Right cardiac atrium (tissue), 5 donors: ENCODE measurements at regions not wholly inside any gene's neighbourhood (a gene's known extent, or its start where the extent isn't known, plus 50 kb on each side); places are given as distances from the start of the nearest gene placed in this dataset.

Experiments
- ATAC-seq, 2 donors: fragments of 200-7000 bp; cut with Tn5 transposase; one replicate each; pipeline versions ENCODE4 v1.8.0 to v1.9.1; 2020; ENCODE audit warnings: moderate library complexity in 2 of 2, mild to moderate bottlenecking in 1 of 2
- DNase-seq, 3 donors: peaks; one replicate each; pipeline ENCODE4 v3.0.0-alpha.2; 2020
- H3K27ac ChIP-seq: one replicate; pipeline ENCODE4 v1.5.1; 2013; ENCODE audit warnings: mild to moderate bottlenecking, low read length, control low read depth, moderate library complexity
- H3K27me3 ChIP-seq: one replicate; pipeline ENCODE4 v1.6.1; 2013; ENCODE audit not compliant: control insufficient read depth, insufficient read depth
- H3K4me1 ChIP-seq: one replicate; pipeline ENCODE4 v1.6.1; 2013; ENCODE audit warnings: low read length; ENCODE audit not compliant: control insufficient read depth, insufficient read depth
- H3K4me3 ChIP-seq: one replicate; pipeline ENCODE4 v1.5.1; 2013; ENCODE audit warnings: low read length, control low read depth
- H3K9me3 ChIP-seq: one replicate; pipeline ENCODE4 v1.6.1; 2013; ENCODE audit warnings: low read length; ENCODE audit not compliant: control insufficient read depth
- WGBS: extraction: QIAGEN DNeasy Blood & Tissue Kit; methylation state at CpG from one replicate; pipeline ENCODE4 v1.1.7; 2013; 5-methylcytosine and 5-hydroxymethylcytosine counted together
- intact Hi-C, 4 donors: fragments of 100-400 bp; cut with DNase I; formaldehyde crosslinking; loops; one replicate each; pipeline versions ENCODE4 v1.11.0 to v1.14.0; 2022 to 2023
- donor health status: healthy with polysubstance abuse.
- donor health status: DM: no; HTN: yes; CAD: no.
- donor health status: DM: no; HTN: no; CAD: no.
- donor health status: DM: no; HTN: yes; CAD: no; lungs with severe emphysema.
- donor health status: DM: yes; HTN: yes; CAD: no.

DNA sequence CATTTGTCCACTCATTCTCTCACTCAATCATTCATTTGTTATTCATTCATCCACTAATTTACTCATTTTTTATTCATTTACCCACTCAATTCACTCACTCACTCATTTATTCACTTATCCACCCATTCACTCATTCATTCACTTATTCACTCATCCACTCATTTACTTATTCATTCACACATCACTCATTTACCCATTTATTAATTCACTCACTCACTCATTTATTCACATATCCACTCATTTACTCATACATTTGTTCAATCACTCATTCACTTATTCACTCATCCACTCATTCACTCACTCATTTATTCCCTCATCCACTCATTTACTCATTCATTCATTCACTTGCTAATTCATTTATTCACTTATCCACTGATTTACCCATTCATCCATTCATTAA, 129.1 kb downstream of the TTLL2 start:
- DNase-seq (no peak), ATAC-seq (no peak)
- intact Hi-C loops: no loop called here
- Histone ChIP-seq H3K27ac (no peak overlapping the region), H3K9me3 (no peaks in the 10 kb centered on the region), H3K4me1 (no peaks in the 10 kb centered on the region), H3K27me3 (no peaks in the 10 kb centered on the region), H3K4me3 (no peak overlapping the region)

DNA sequence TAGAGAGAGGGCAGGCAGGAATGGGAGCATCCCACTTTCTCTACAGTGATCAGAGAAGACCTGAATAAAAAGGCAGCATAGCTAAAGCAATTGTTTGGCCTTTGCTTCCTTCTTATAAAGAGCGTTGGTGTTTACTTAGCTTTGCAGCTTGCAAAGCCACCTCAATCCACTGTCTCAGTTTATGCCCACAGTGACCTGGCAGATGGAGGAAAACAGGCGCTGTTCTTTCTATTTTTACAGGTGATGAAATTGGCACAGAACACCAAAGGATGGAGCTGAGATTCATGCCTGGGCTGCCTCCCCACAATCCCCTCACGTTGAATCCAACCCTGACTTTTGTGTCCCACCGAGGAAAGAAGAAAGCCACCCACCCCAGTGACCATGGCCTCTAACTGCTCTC, 130.5 kb downstream of the TTLL2 start:
- Histone ChIP-seq H3K4me3 (no peak overlapping the region), H3K27ac (no peak overlapping the region), H3K27me3 (no peaks in the 10 kb centered on the region), H3K9me3 (no peaks in the 10 kb centered on the region), H3K4me1 (no peaks in the 10 kb centered on the region)
- intact Hi-C loops: no loop called here
- ATAC-seq: peak; percentile 42 to 59
- DNase-seq: no peak
- 67% methylated on average over 4 of the region's 4 CpGs for WGBS

DNA sequence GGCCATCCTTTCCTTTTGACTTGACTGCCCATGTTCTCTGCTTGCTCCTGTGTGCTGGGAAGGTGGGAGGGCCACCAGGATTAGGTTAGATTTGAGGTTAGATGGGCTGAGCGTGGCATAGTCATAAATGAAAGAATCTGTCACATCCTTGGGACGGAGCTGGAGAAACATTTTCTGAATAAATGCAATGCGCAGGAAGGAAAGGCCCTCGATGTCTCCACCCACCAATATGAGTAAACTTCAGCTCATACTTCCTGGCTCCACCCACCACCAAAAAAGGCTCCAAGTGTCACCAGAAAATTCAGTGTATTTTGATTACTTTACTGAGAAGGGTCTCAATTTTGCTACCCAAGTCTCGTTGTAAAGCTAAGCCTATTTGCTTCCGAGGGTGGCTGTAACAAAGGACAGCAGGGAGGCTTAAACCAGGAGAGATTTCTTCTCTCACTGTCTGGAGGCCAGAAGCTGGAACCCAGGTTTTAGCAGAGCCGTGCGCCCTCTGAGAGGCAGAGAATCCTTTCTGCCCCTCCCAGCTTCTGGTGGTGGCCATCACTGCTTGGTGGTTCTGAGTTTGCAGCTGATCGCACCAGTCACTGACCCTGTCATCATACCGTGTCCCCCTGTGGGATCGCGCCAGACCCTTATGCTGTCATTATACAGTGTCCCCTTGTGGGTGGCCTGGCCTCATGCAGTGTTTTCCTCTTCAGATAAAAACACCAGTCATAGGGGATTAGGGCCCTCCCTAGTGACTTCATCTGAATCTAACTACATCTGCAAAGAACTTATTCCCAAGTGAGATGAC, 137.8 kb downstream of the TTLL2 start:
- 87% methylated on average over 12 of the region's 12 CpGs for WGBS
- intact Hi-C loops: no loop called here
- DNase-seq (no peak), ATAC-seq (no peak)
- H3K4me1 ChIP-seq: no peaks in the 10 kb centered on the region
- H3K9me3 ChIP-seq: no peaks in the 10 kb centered on the region
- no peak overlapping the region for H3K27ac ChIP-seq
- no peaks in the 10 kb centered on the region for H3K27me3 ChIP-seq
- no peak overlapping the region for H3K4me3 ChIP-seq

DNA sequence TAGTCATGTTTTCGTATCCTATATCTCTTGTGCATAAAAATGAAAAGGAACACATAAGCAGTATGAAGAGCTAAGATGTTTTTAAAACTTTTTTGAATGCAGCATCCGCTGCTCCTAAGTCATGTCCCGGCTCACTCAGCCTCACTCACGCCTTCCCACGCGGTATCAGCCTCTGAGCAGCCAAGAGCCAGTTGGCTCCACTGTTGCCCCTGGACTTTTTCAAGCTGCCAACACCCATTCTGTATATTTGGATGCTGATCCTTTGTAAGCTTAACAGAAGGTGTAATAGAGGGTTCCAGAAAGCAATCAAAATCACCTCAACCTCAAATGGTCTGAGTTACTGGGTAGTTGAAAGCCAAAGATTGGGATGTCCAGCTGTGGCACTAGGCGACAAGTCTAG, 139.3 kb downstream of the TTLL2 start:
- peak in 1 of 2 donors; percentile 51 for ATAC-seq
- H3K4me1 ChIP-seq: no peaks in the 10 kb centered on the region
- no peak overlapping the region for H3K27ac ChIP-seq
- WGBS: 62% methylated on average over 7 of the region's 7 CpGs
- H3K27me3 ChIP-seq: no peaks in the 10 kb centered on the region
- H3K4me3 ChIP-seq: no peak overlapping the region
- no peak for DNase-seq
- H3K9me3 ChIP-seq: no peaks in the 10 kb centered on the region
- intact Hi-C loops: no loop called here

DNA sequence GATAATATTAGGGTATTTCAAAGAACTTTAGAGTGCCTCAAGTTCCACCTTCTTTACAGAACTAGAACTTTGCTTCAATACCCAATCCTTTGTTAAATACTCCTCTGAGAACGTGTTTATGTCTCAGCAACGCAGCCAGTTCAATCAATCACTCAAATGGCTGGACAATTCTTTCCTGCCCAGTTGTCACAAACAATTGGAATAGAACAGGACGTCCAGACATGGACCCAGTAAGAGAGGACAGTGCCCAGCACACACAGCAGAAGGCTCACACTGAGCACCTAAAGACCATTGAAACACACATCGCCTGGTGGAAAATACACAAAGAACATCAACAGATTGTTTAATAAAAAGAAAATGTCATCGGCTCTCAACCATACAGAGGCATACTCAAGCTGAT, 140.6 kb downstream of the TTLL2 start:
- Histone ChIP-seq H3K4me3 (no peak overlapping the region), H3K27ac (no peak overlapping the region), H3K27me3 (no peaks in the 10 kb centered on the region), H3K4me1 (no peaks in the 10 kb centered on the region), H3K9me3 (no peaks in the 10 kb centered on the region)
- no peak for ATAC-seq
- intact Hi-C loops: no loop called here
- 79% methylated on average over 5 of the region's 5 CpGs for WGBS
- DNase-seq: no peak

DNA sequence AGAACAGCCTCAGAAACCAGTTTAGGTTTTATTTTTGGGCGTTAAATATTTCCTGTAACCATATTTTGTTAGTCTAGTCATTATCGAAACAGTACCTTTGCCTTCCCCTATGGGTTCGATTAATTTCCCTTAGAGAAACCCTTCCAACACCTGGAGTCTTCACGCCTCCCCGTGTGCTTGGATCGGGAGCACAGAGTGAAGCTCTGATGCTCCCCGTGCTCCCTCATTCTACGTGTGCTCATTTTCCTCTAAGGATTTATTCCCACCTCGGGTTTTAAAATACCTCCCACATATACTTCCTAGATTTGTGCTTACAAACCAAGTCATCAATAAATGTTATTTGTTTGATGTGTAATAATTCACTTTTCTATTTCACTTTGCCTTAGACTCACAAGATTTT, 142.4 kb downstream of the TTLL2 start:
- Histone ChIP-seq H3K27me3 (no peaks in the 10 kb centered on the region), H3K4me1 (no peaks in the 10 kb centered on the region), H3K4me3 (no peak overlapping the region), H3K27ac (no peak overlapping the region), H3K9me3 (no peaks in the 10 kb centered on the region)
- 94% methylated on average over 9 of the region's 9 CpGs for WGBS
- DNase-seq: no peak
- intact Hi-C loops: no loop called here
- ATAC-seq: no peak

DNA sequence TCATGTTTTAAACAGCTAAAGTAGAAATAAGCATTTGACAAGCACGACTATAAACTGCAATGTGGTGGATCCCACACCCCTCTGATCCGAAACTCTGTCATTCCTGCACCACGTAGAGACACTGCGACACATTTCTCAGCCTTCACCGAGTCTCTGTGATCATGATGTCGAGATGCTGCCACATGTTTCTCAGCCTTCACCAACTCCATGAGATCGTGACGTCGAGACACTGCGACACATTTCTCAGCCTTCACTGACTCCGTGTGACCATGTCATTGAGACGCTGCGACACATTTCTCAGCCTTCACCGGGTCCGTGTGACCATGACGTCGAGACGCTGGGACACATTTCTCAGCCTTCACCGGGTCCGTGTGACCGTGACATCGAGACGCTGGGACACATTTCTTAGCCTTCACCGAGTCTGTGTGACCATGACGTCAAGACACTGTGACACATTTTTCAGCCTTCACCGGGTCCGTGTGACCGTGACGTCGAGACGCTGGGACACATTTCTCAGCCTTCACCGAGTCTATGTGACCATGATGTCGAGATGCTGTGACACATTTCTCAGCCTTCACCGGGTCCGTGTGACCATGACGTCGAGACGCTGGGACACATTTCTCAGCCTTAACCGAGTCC, 143.0 kb downstream of the TTLL2 start:
- Histone ChIP-seq H3K4me1 (no peaks in the 10 kb centered on the region), H3K27me3 (no peaks in the 10 kb centered on the region), H3K4me3 (no peak overlapping the region), H3K27ac (no peak overlapping the region), H3K9me3 (no peaks in the 10 kb centered on the region)
- ATAC-seq (no peak), DNase-seq (no peak)
- intact Hi-C loops: no loop called here
- WGBS: 96% methylated on average over 39 of the region's 39 CpGs

DNA sequence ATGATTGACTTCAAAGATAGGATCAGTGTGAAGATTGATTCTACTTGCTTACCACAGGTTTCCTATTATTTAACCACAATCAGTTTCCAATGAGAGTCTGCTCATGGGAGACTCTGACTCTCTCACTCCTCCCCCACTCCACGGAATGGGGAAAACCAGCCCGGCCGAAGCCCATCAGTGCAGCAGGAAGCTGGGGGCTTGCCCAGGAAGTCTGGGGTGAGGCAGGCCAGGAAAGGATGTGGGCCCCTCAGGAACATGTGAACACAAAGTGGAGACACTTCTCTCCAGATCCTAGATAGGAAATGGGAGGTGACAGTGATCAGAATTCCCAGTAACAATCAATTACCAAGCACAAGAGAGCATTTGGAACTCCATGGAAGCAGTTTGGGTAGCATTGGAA, 144.2 kb downstream of the TTLL2 start:
- WGBS: 32% methylated on average over 3 of the region's 3 CpGs
- Histone ChIP-seq H3K27ac (no peak overlapping the region), H3K4me3 (no peak overlapping the region), H3K9me3 (no peaks in the 10 kb centered on the region), H3K4me1 (peaks cover 2% of the 10 kb centered on the region), H3K27me3 (no peaks in the 10 kb centered on the region)
- ATAC-seq (peak in 1 of 2 donors; percentile 34), DNase-seq (no peak)
- intact Hi-C loops: no loop called here

DNA sequence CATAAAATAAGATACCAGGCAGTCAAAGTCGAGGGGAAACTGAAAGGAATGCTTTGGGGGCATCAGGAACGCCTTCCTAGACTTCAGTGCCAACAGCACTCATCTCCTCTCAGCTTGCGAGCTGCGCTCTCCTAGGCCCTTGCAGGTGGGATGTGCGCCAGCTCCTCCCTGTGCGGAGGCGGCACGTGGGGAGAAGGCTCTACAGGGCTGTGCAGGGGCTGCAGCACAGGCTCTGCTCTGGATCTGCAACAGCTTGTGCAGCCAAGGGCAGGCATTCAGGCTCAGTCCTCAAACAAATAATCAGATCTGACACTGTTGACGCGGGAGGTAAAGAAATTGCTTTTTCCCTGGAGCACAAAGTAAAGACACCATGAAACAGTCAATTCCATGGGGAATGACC, 144.8 kb downstream of the TTLL2 start:
- Histone ChIP-seq H3K4me1 (peaks cover 2% of the 10 kb centered on the region), H3K4me3 (no peak overlapping the region), H3K27ac (no peak overlapping the region), H3K9me3 (no peaks in the 10 kb centered on the region), H3K27me3 (no peaks in the 10 kb centered on the region)
- intact Hi-C loops: no loop called here
- WGBS: 45% methylated on average over 10 of the region's 10 CpGs
- peak in 2 of 3 donors; percentile 74 to 81 for DNase-seq
- peak; percentile 63 to 75 for ATAC-seq

DNA sequence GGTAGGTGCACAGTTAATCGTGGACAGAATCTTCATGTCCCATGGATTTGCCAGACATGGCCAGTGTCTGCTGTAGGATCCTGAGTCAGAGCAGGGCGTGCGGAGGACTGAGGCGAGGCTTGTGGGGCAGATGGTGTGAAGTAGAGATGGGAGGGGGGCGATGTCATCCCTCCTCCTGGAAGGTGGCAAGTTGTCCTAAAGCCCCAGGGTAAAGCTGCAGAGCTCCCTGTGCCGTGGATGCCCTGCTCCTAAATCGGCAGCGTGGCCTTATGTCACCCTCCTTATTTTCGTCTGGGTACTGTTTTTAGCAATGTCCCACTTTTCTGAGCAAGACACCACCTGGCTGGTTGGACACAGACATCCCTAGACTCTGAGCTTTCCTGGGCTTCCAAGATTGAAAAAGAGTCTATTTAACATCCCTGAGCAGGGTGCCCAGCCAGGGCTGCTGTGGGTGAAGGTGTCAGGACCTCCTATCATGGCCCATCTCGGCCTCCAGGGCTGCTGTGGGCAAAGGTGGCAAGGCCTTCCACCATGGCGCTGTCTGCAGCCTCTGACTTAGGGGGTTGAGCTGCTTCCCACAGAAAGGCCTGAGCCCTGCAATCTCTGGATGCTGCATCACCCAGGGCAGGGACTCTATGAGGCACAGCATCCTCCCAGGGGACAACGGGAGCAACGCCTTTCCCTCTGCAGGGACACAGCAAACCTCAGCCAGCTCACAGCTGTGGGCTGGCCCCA, 145.4 kb downstream of the TTLL2 start:
- H3K9me3 ChIP-seq: no peaks in the 10 kb centered on the region
- H3K27ac ChIP-seq: no peak overlapping the region
- H3K27me3 ChIP-seq: no peaks in the 10 kb centered on the region
- no peak for DNase-seq
- ATAC-seq: peak in 1 of 2 donors; percentile 8
- no peak overlapping the region for H3K4me3 ChIP-seq
- H3K4me1 ChIP-seq: peaks cover 2% of the 10 kb centered on the region
- 70% methylated on average over 13 of the region's 13 CpGs for WGBS
- intact Hi-C loops: no loop called here

DNA sequence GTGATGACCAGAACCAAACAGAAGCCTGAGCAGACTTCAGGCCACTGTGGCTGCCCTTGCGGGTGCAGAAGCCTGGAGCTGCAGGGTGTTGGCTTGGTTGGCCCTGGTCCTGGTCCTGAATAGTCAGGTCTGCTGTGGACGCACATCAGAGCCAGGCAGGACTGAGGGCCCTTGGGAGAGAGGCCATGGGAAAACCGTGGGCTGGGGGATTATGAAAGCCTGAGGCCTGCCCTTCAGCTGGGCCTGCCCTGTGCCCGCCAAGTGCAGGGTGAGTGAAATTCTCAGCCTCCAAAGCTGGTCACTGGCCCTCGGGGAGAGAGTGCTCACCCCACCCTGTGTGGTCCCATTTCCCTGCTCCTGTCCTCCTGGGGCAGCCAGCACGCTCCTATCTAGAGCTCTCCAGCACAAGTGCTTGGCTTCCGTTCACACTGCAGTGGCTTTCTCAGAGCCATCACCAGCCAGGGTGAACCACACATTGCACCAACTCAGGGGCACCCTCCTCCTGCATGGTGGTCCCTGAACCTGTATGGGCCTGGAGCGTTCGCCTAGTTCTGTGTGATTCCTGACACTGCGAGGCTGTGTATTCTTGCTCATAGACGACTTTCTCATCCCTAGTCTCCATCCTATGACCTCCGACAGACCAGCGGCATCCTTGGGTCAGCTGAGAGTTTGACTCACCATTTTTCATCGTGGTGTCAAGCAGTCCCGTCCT, 146.1 kb downstream of the TTLL2 start:
- WGBS: 86% methylated on average over 15 of the region's 15 CpGs
- Histone ChIP-seq H3K9me3 (no peaks in the 10 kb centered on the region), H3K4me3 (no peak overlapping the region), H3K27ac (no peak overlapping the region), H3K4me1 (peaks cover 2% of the 10 kb centered on the region), H3K27me3 (no peaks in the 10 kb centered on the region)
- DNase-seq: no peak
- ATAC-seq: peak in 1 of 2 donors; percentile 10
- intact Hi-C loops: no loop called here
